ENCODE measurements at regions not wholly inside any gene's neighbourhood (a gene's known extent, or its start where the extent isn't known, plus 50 kb on each side); places are given as distances from the start of the nearest gene placed in this dataset.

- H3K4ac ChIP-seq (ENCODE audit: low read depth in 1 of 2, low read length in 2 of 2) = no peak overlapping the region
- H2BK120ac ChIP-seq (ENCODE audit: low read depth, low read length) = no peak overlapping the region
- H3K27ac ChIP-seq (ENCODE audit: low read length, poor library complexity, severe bottlenecking) = no peak overlapping the region
- no peak overlapping the region for H2BK12ac ChIP-seq (ENCODE audit: low read length in 2 of 2)
- H3K4me2 ChIP-seq (ENCODE audit: low read length, poor library complexity, severe bottlenecking) = no peak overlapping the region
- no peaks in the 10 kb centered on the region for H3K36me3 ChIP-seq (ENCODE audit: control insufficient read depth in 1 of 2, insufficient read depth in 2 of 2, low read depth in 1 of 2, low read length in 2 of 2)
- no peak overlapping the region for H2BK5ac ChIP-seq (ENCODE audit: low read depth, low read length, poor library complexity, severe bottlenecking)
- peaks cover 13% of the 10 kb centered on the region for H3K9me3 ChIP-seq (ENCODE audit: control insufficient read depth, low read length)
- H3K23ac ChIP-seq (ENCODE audit: low read length in 2 of 2) = no peak overlapping the region
- no peak overlapping the region for H3K9ac ChIP-seq (ENCODE audit: low read length)
- H3K18ac ChIP-seq (ENCODE audit: low read depth in 1 of 2, low read length in 2 of 2) = no peak overlapping the region
- no peak for DNase-seq
- H3K79me1 ChIP-seq (replicated peaks; ENCODE audit: low read length, poor library complexity, severe bottlenecking) = no peaks in the 10 kb centered on the region
- H3K27me3 ChIP-seq (ENCODE audit: control insufficient read depth in 1 of 2, insufficient read depth in 1 of 2, low read length in 2 of 2) = peaks cover 0 to 5% of the 10 kb centered on the region in 2 experiments
- no peak overlapping the region for H2AFZ ChIP-seq (ENCODE audit: low read depth, low read length)
- H3K4me1 ChIP-seq (ENCODE audit: control insufficient read depth, insufficient read depth, low read depth, low read length) = no peaks in the 10 kb centered on the region
- H3K14ac ChIP-seq (ENCODE audit: low read length in 2 of 2) = no peak overlapping the region
- H4K8ac ChIP-seq (ENCODE audit: low read length) = no peak overlapping the region
- H4K91ac ChIP-seq (ENCODE audit: low read length) = no peak overlapping the region
- WGBS = 94% methylated on average over 2 of the region's 2 CpGs
- no peak overlapping the region for H2BK15ac ChIP-seq (ENCODE audit: low read depth, poor library complexity, severe bottlenecking)
- H3K4me3 ChIP-seq (ENCODE audit: insufficient read depth in 1 of 2, low read depth in 1 of 2, low read length in 2 of 2) = no peak overlapping the region
- H2AK5ac ChIP-seq (ENCODE audit: low read length, severe bottlenecking) = no peak overlapping the region
Measured at GRCh38 chr6:105800398-105800797, 285.7 kb upstream of the PRDM1 start.

- Histone ChIP-seq H2BK5ac (ENCODE audit: low read depth, low read length, poor library complexity, severe bottlenecking) (no peak overlapping the region), H3K9ac (ENCODE audit: low read length) (peak overlapping the region; percentile 22), H2BK120ac (ENCODE audit: low read depth, low read length) (no peak overlapping the region), H3K27ac (ENCODE audit: low read length, poor library complexity, severe bottlenecking) (no peak overlapping the region), H3K4ac (ENCODE audit: low read depth in 1 of 2, low read length in 2 of 2) (no peak overlapping the region), H3K36me3 (ENCODE audit: control insufficient read depth in 1 of 2, insufficient read depth in 2 of 2, low read depth in 1 of 2, low read length in 2 of 2) (no peaks in the 10 kb centered on the region), H4K8ac (ENCODE audit: low read length) (peak overlapping the region; percentile 2), H2AFZ (ENCODE audit: low read depth, low read length) (no peak overlapping the region), H3K79me1 (replicated peaks; ENCODE audit: low read length, poor library complexity, severe bottlenecking) (no peaks in the 10 kb centered on the region), H3K4me2 (ENCODE audit: low read length, poor library complexity, severe bottlenecking) (no peak overlapping the region), H2BK12ac (ENCODE audit: low read length in 2 of 2) (peak overlapping the region; percentile 6 to 12), H3K14ac (ENCODE audit: low read length in 2 of 2) (peak overlapping the region in 1 of 2 experiments; percentile 8), H3K4me3 (ENCODE audit: insufficient read depth in 1 of 2, low read depth in 1 of 2, low read length in 2 of 2) (peak overlapping the region in 1 of 2 experiments; percentile 34), H3K27me3 (ENCODE audit: control insufficient read depth in 1 of 2, insufficient read depth in 1 of 2, low read length in 2 of 2) (peaks cover 0 to 5% of the 10 kb centered on the region in 2 experiments), H3K18ac (ENCODE audit: low read depth in 1 of 2, low read length in 2 of 2) (peak overlapping the region in 1 of 2 experiments; percentile 75), H2AK5ac (ENCODE audit: low read length, severe bottlenecking) (no peak overlapping the region), H3K4me1 (ENCODE audit: control insufficient read depth, insufficient read depth, low read depth, low read length) (no peaks in the 10 kb centered on the region), H4K91ac (ENCODE audit: low read length) (no peak overlapping the region), H2BK15ac (ENCODE audit: low read depth, poor library complexity, severe bottlenecking) (no peak overlapping the region), H3K23ac (ENCODE audit: low read length in 2 of 2) (no peak overlapping the region), H3K9me3 (ENCODE audit: control insufficient read depth, low read length) (peaks cover 8% of the 10 kb centered on the region)
- no peak for DNase-seq
- WGBS = 91% methylated on average over 2 of the region's 2 CpGs
Measured at GRCh38 chr6:105799056-105799455, 287.1 kb upstream of the PRDM1 start.

DNA sequence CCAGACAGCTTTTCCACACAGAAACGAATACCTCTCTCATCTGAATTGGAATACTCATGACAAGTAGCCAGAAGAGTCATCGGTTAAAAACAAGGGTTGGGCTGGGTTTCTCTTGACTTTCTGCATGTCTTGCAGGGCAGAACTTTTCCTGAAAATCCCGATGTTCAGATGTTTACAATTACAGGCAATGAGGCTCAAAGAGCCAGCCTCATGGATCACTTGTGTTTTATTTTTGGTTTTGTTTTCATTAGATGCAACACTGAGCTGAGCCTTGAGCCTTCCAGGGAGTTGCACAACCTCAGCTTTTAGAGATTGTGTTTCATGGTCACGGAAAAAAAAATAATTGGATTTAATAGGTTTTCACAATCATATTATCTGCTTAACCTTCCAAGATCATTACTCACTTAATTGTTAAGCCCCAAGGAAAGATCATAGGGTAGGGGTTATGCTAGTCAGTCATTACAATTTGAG is 288.1 kb upstream of the PRDM1 start:
- Histone ChIP-seq H3K4me1 (ENCODE audit: control insufficient read depth, insufficient read depth, low read depth, low read length) (no peaks in the 10 kb centered on the region), H2BK15ac (ENCODE audit: low read depth, poor library complexity, severe bottlenecking) (no peak overlapping the region), H2BK120ac (ENCODE audit: low read depth, low read length) (no peak overlapping the region), H3K36me3 (ENCODE audit: control insufficient read depth in 1 of 2, insufficient read depth in 2 of 2, low read depth in 1 of 2, low read length in 2 of 2) (no peaks in the 10 kb centered on the region), H2BK12ac (ENCODE audit: low read length in 2 of 2) (no peak overlapping the region), H3K79me1 (replicated peaks; ENCODE audit: low read length, poor library complexity, severe bottlenecking) (no peaks in the 10 kb centered on the region), H3K14ac (ENCODE audit: low read length in 2 of 2) (no peak overlapping the region), H2AK5ac (ENCODE audit: low read length, severe bottlenecking) (no peak overlapping the region), H3K4ac (ENCODE audit: low read depth in 1 of 2, low read length in 2 of 2) (no peak overlapping the region), H3K4me3 (ENCODE audit: insufficient read depth in 1 of 2, low read depth in 1 of 2, low read length in 2 of 2) (peak overlapping the region in 1 of 2 experiments; percentile 20), H3K4me2 (ENCODE audit: low read length, poor library complexity, severe bottlenecking) (no peak overlapping the region), H4K8ac (ENCODE audit: low read length) (no peak overlapping the region), H2BK5ac (ENCODE audit: low read depth, low read length, poor library complexity, severe bottlenecking) (no peak overlapping the region), H2AFZ (ENCODE audit: low read depth, low read length) (no peak overlapping the region), H3K9me3 (ENCODE audit: control insufficient read depth, low read length) (peaks cover 8% of the 10 kb centered on the region), H3K27me3 (ENCODE audit: control insufficient read depth in 1 of 2, insufficient read depth in 1 of 2, low read length in 2 of 2) (peaks cover 0 to 5% of the 10 kb centered on the region in 2 experiments), H3K18ac (ENCODE audit: low read depth in 1 of 2, low read length in 2 of 2) (no peak overlapping the region), H4K91ac (ENCODE audit: low read length) (no peak overlapping the region), H3K9ac (ENCODE audit: low read length) (peak overlapping the region; percentile 75), H3K27ac (ENCODE audit: low read length, poor library complexity, severe bottlenecking) (no peak overlapping the region), H3K23ac (ENCODE audit: low read length in 2 of 2) (no peak overlapping the region)
- WGBS = 76% methylated on average over 3 of the region's 4 CpGs
- peak; percentile 74 for DNase-seq

GRCh38 chr6:105797286-105797979 is 288.7 kb upstream of the PRDM1 start:
- Histone ChIP-seq H2AFZ (ENCODE audit: low read depth, low read length) (no peak overlapping the region), H2BK12ac (ENCODE audit: low read length in 2 of 2) (peak overlapping the region in 1 of 2 experiments; percentile 1), H2AK5ac (ENCODE audit: low read length, severe bottlenecking) (no peak overlapping the region), H2BK120ac (ENCODE audit: low read depth, low read length) (no peak overlapping the region), H3K23ac (ENCODE audit: low read length in 2 of 2) (no peak overlapping the region), H3K79me1 (replicated peaks; ENCODE audit: low read length, poor library complexity, severe bottlenecking) (no peaks in the 10 kb centered on the region), H4K8ac (ENCODE audit: low read length) (no peak overlapping the region), H3K27me3 (ENCODE audit: control insufficient read depth in 1 of 2, insufficient read depth in 1 of 2, low read length in 2 of 2) (peaks cover 0 to 5% of the 10 kb centered on the region in 2 experiments), H3K14ac (ENCODE audit: low read length in 2 of 2) (no peak overlapping the region), H4K91ac (ENCODE audit: low read length) (no peak overlapping the region), H3K36me3 (ENCODE audit: control insufficient read depth in 1 of 2, insufficient read depth in 2 of 2, low read depth in 1 of 2, low read length in 2 of 2) (no peaks in the 10 kb centered on the region), H2BK5ac (ENCODE audit: low read depth, low read length, poor library complexity, severe bottlenecking) (no peak overlapping the region), H3K18ac (ENCODE audit: low read depth in 1 of 2, low read length in 2 of 2) (no peak overlapping the region), H3K4me2 (ENCODE audit: low read length, poor library complexity, severe bottlenecking) (no peak overlapping the region), H2BK15ac (ENCODE audit: low read depth, poor library complexity, severe bottlenecking) (no peak overlapping the region), H3K27ac (ENCODE audit: low read length, poor library complexity, severe bottlenecking) (no peak overlapping the region), H3K9ac (ENCODE audit: low read length) (peak overlapping the region; percentile 75), H3K9me3 (ENCODE audit: control insufficient read depth, low read length) (peaks cover 7% of the 10 kb centered on the region), H3K4me3 (ENCODE audit: insufficient read depth in 1 of 2, low read depth in 1 of 2, low read length in 2 of 2) (peak overlapping the region in 1 of 2 experiments; percentile 20), H3K4ac (ENCODE audit: low read depth in 1 of 2, low read length in 2 of 2) (no peak overlapping the region), H3K4me1 (ENCODE audit: control insufficient read depth, insufficient read depth, low read depth, low read length) (no peaks in the 10 kb centered on the region)
- no peak for DNase-seq
- 97% methylated on average over 3 of the region's 4 CpGs for WGBS

Measured in mesenchymal stem cell (in vitro differentiated cells and primary cell).